HEK293 (cell line): ENCODE measurements at regions not wholly inside any gene's neighbourhood (a gene's known extent, or its start where the extent isn't known, plus 50 kb on each side); places are given as distances from the start of the nearest gene placed in this dataset.

Experiments
- CTCF ChIA-PET: fragments of 350-600 bp; formaldehyde crosslinking; extraction: SDS; loops from one replicate; lab custom pipeline; 2021; ENCODE audit warnings: antibody characterized with exemption; lab: Yijun Ruan, JAX
- POLR2A ChIA-PET: fragments of 300-600 bp; formaldehyde crosslinking; extraction: SDS; loops from one replicate; lab custom pipeline; 2020; ENCODE audit warnings: antibody characterized with exemption, inconsistent platforms; lab: Yijun Ruan, JAX
- H3K27ac ChIP-seq: fragments of 200-500 bp; sonication (Bioruptor generic); 2 replicates; pipeline ENCODE4 v1.5.1; 2014; ENCODE audit warnings: low read depth, low read length, control low read depth, inconsistent platforms; ENCODE audit errors: extremely low read depth
- H3K36me3 ChIP-seq, 2 experiments: fragments of 200-500 bp in 1 of 2; sonication (Bioruptor generic) in 1 of 2; 1 replicate in 1 of 2; 2 replicates in 1 of 2; pipeline ENCODE4 v1.5.1; 2014 to 2017; ENCODE audit warnings: inconsistent platforms in 2 of 2, low read length in 2 of 2; ENCODE audit not compliant: control insufficient read depth in 2 of 2, insufficient read depth in 1 of 2
- H3K4me1 ChIP-seq: fragments of 200-500 bp; sonication (Bioruptor generic); 2 replicates; pipeline ENCODE4 v1.5.1; 2014; ENCODE audit warnings: mild to moderate bottlenecking, low read length, inconsistent platforms; ENCODE audit not compliant: control insufficient read depth, insufficient read depth
- H3K4me3 ChIP-seq: 2 replicates; pipeline ENCODE4 v1.5.1; 2011; ENCODE audit warnings: low read depth, mild to moderate bottlenecking, control low read depth, low read length, moderate library complexity
- H3K9me3 ChIP-seq: fragments of 200-500 bp; sonication (Bioruptor generic); 2 replicates; pipeline ENCODE4 v1.5.1; 2014; ENCODE audit warnings: low read depth, low read length, inconsistent platforms; ENCODE audit not compliant: control insufficient read depth, insufficient read depth
- ATF2 ChIP-seq: fragments of 450-650 bp; formaldehyde crosslinking; IDR thresholded peaks from 2 replicates; pipeline ENCODE4 v1.5.1; 2016; ENCODE audit warnings: missing biosample characterization, missing genetic modification characterization, low read depth
- EGR2 ChIP-seq: fragments of 450-650 bp; formaldehyde crosslinking; IDR thresholded peaks from 2 replicates; pipeline ENCODE4 v1.5.1; 2016; ENCODE audit warnings: low read depth, missing biosample characterization, missing genetic modification characterization
- FEZF1 ChIP-seq: fragments of 450-650 bp; formaldehyde crosslinking; IDR thresholded peaks from 2 replicates; pipeline ENCODE4 v1.5.1; 2016; ENCODE audit warnings: missing biosample characterization, missing genetic modification characterization
- KLF10 ChIP-seq: fragments of 450-650 bp; IDR thresholded peaks from 2 replicates; pipeline ENCODE4 v1.5.1; 2018; ENCODE audit warnings: missing biosample characterization, mild to moderate bottlenecking, missing genetic modification characterization
- MZF1 ChIP-seq: fragments of 450-650 bp; formaldehyde crosslinking; IDR thresholded peaks from 2 replicates; pipeline ENCODE4 v1.5.1; 2017; ENCODE audit warnings: missing biosample characterization, missing genetic modification characterization, borderline replicate concordance
- PRDM1 ChIP-seq: fragments of 450-650 bp; formaldehyde crosslinking; IDR thresholded peaks from 2 replicates; pipeline ENCODE4; 2016; ENCODE audit warnings: missing biosample characterization, missing genetic modification characterization
- PRDM6 ChIP-seq: fragments of 450-650 bp; formaldehyde crosslinking; IDR thresholded peaks from 2 replicates; pipeline ENCODE4 v1.5.1; 2017; ENCODE audit warnings: missing biosample characterization, missing genetic modification characterization
- RBAK ChIP-seq: fragments of 450-650 bp; formaldehyde crosslinking; IDR thresholded peaks from 2 replicates; pipeline ENCODE4 v1.5.1; 2016; ENCODE audit warnings: missing biosample characterization, missing genetic modification characterization
- REPIN1 ChIP-seq: fragments of 450-650 bp; formaldehyde crosslinking; IDR thresholded peaks from 2 replicates; pipeline ENCODE4 v1.5.1; 2017; ENCODE audit warnings: missing biosample characterization, missing genetic modification characterization, low read depth
- TRIM28 ChIP-seq: IDR thresholded peaks from 2 replicates; pipeline ENCODE4 v1.6.1; 2011; ENCODE audit warnings: low read length, control low read depth, borderline replicate concordance
- ZBTB20 ChIP-seq: fragments of 450-650 bp; formaldehyde crosslinking; IDR thresholded peaks from 2 replicates; pipeline ENCODE4 v1.5.1; 2016; ENCODE audit warnings: missing biosample characterization, missing genetic modification characterization
- ZFP41 ChIP-seq: fragments of 450-650 bp; formaldehyde crosslinking; IDR thresholded peaks from 2 replicates; pipeline ENCODE4 v1.5.1; 2016; ENCODE audit warnings: missing biosample characterization, missing genetic modification characterization, borderline replicate concordance
- ZNF202 ChIP-seq: fragments of 450-650 bp; formaldehyde crosslinking; IDR thresholded peaks from 2 replicates; pipeline ENCODE4 v1.5.1; 2016; ENCODE audit warnings: missing biosample characterization, missing genetic modification characterization, borderline replicate concordance
- ZNF302 ChIP-seq: fragments of 450-650 bp; formaldehyde crosslinking; IDR thresholded peaks from 2 replicates; pipeline ENCODE4 v1.5.1; 2016; ENCODE audit warnings: missing biosample characterization, missing genetic modification characterization, low read depth
- ZNF510 ChIP-seq: fragments of 450-650 bp; formaldehyde crosslinking; IDR thresholded peaks from 2 replicates; pipeline ENCODE4 v1.5.1; 2018; ENCODE audit warnings: mild to moderate bottlenecking, missing genetic modification characterization, missing biosample characterization; ENCODE audit not compliant: insufficient replicate concordance
- ZNF558 ChIP-seq: fragments of 450-650 bp; formaldehyde crosslinking; IDR thresholded peaks from 2 replicates; pipeline ENCODE4 v1.5.1; 2016; ENCODE audit warnings: missing biosample characterization, missing genetic modification characterization
- ZNF561 ChIP-seq: fragments of 450-650 bp; IDR thresholded peaks from 2 replicates; pipeline ENCODE4 v1.5.1; 2018; ENCODE audit warnings: missing biosample characterization, missing genetic modification characterization, borderline replicate concordance
- ZNF621 ChIP-seq: fragments of 450-650 bp; formaldehyde crosslinking; IDR thresholded peaks from 2 replicates; pipeline ENCODE4 v1.5.1; 2017; ENCODE audit warnings: missing biosample characterization, missing genetic modification characterization
- ZNF626 ChIP-seq: fragments of 450-650 bp; sonication (Bioruptor Pico); formaldehyde crosslinking; IDR thresholded peaks from 2 replicates; pipeline ENCODE4 v1.5.1; 2018; ENCODE audit warnings: missing biosample characterization, missing genetic modification characterization, inconsistent platforms
- ZNF645 ChIP-seq: fragments of 450-650 bp; formaldehyde crosslinking; IDR thresholded peaks from 2 replicates; pipeline ENCODE4; 2016; ENCODE audit warnings: missing biosample characterization, missing genetic modification characterization
- ZNF658 ChIP-seq: fragments of 450-650 bp; formaldehyde crosslinking; IDR thresholded peaks from 2 replicates; pipeline ENCODE4; 2016; ENCODE audit warnings: missing biosample characterization, missing genetic modification characterization
- ZNF830 ChIP-seq: fragments of 450-650 bp; IDR thresholded peaks from 2 replicates; pipeline ENCODE4 v1.5.0; 2018; ENCODE audit warnings: missing biosample characterization, missing genetic modification characterization, low read depth, mild to moderate bottlenecking, moderate library complexity
- ZNF843 ChIP-seq: fragments of 450-650 bp; formaldehyde crosslinking; IDR thresholded peaks from 2 replicates; pipeline ENCODE4 v1.5.1; 2016; ENCODE audit warnings: missing biosample characterization, missing genetic modification characterization
- ZSCAN30 ChIP-seq: fragments of 450-650 bp; IDR thresholded peaks from 2 replicates; pipeline ENCODE4 v1.5.1; 2018; ENCODE audit warnings: missing biosample characterization, mild to moderate bottlenecking, missing genetic modification characterization, moderate library complexity
- ZXDB ChIP-seq: fragments of 450-650 bp; formaldehyde crosslinking; IDR thresholded peaks from 2 replicates; pipeline ENCODE4 v1.5.1; 2016; ENCODE audit warnings: missing biosample characterization, missing genetic modification characterization
- TF ChIP-seq, protein P1 (sequence below): fragments of 450-650 bp; formaldehyde crosslinking; IDR thresholded peaks from 2 replicates; pipeline ENCODE4 v1.5.1; 2016; ENCODE audit warnings: missing biosample characterization, missing genetic modification characterization
- TF ChIP-seq, protein P2 (sequence below): fragments of 450-650 bp; formaldehyde crosslinking; IDR thresholded peaks from 2 replicates; pipeline ENCODE4 v1.5.1; 2016; ENCODE audit warnings: missing biosample characterization, missing genetic modification characterization

GRCh38 chr1:79255421-79255820 lies 248.9 kb upstream of the ADGRL4 start:
- POLR2A ChIA-PET = no interaction called here
- Histone ChIP-seq H3K27ac (no peak overlapping the region), H3K4me1 (no peaks in the 10 kb centered on the region), H3K9me3 (no peaks in the 10 kb centered on the region), H3K4me3 (no peak overlapping the region), H3K36me3 (no peaks in the 10 kb centered on the region)
- CTCF ChIA-PET = no interaction called here
- no peak for TF ChIP-seq ATF2 (tag by site-specific recombination)
- TF ChIP-seq, protein P1, sequence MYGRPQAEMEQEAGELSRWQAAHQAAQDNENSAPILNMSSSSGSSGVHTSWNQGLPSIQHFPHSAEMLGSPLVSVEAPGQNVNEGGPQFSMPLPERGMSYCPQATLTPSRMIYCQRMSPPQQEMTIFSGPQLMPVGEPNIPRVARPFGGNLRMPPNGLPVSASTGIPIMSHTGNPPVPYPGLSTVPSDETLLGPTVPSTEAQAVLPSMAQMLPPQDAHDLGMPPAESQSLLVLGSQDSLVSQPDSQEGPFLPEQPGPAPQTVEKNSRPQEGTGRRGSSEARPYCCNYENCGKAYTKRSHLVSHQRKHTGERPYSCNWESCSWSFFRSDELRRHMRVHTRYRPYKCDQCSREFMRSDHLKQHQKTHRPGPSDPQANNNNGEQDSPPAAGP = no peak
- TF ChIP-seq EGR2 (tag by site-specific recombination) = no peak
- TF ChIP-seq ZFP41 = no peak
- no peak for TF ChIP-seq ZNF626 (tag by site-specific recombination)
- TF ChIP-seq PRDM1 (tag by site-specific recombination) = no peak
- no peak for TF ChIP-seq ZNF510
- TF ChIP-seq ZNF558 (tag by site-specific recombination) = no peak
- TF ChIP-seq ZNF658 (tag by site-specific recombination) = no peak
- TF ChIP-seq ZBTB20 (tag by site-specific recombination) = no peak
- no peak for TF ChIP-seq FEZF1 (tag by site-specific recombination)
- no peak for TF ChIP-seq ZSCAN30 (tag by site-specific recombination)
- TF ChIP-seq RBAK (tag by site-specific recombination) = no peak
- TF ChIP-seq ZNF202 = no peak
- TF ChIP-seq ZNF645 (tag by site-specific recombination) = no peak

- Histone ChIP-seq H3K4me3 (no peak overlapping the region), H3K4me1 (no peaks in the 10 kb centered on the region), H3K36me3 (no peaks in the 10 kb centered on the region), H3K27ac (no peak overlapping the region), H3K9me3 (no peaks in the 10 kb centered on the region)
- ChIA-PET CTCF (no interaction called here), POLR2A (no interaction called here)
- TF ChIP-seq, protein P2, sequence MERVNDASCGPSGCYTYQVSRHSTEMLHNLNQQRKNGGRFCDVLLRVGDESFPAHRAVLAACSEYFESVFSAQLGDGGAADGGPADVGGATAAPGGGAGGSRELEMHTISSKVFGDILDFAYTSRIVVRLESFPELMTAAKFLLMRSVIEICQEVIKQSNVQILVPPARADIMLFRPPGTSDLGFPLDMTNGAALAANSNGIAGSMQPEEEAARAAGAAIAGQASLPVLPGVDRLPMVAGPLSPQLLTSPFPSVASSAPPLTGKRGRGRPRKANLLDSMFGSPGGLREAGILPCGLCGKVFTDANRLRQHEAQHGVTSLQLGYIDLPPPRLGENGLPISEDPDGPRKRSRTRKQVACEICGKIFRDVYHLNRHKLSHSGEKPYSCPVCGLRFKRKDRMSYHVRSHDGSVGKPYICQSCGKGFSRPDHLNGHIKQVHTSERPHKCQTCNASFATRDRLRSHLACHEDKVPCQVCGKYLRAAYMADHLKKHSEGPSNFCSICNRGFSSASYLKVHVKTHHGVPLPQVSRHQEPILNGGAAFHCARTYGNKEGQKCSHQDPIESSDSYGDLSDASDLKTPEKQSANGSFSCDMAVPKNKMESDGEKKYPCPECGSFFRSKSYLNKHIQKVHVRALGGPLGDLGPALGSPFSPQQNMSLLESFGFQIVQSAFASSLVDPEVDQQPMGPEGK (tag by site-specific recombination) = no peak
- TF ChIP-seq TRIM28 = no peak
- TF ChIP-seq REPIN1 (tag by site-specific recombination) = no peak
- no peak for TF ChIP-seq ZNF561 (tag by site-specific recombination)
- no peak for TF ChIP-seq PRDM6 (tag by site-specific recombination)
- no peak for TF ChIP-seq ZNF843 (tag by site-specific recombination)
- no peak for TF ChIP-seq ZNF621
- no peak for TF ChIP-seq KLF10 (tag by site-specific recombination)
- no peak for TF ChIP-seq ZNF830 (tag by site-specific recombination)
- TF ChIP-seq MZF1 (tag by site-specific recombination) = no peak
- no peak for TF ChIP-seq ZXDB (tag by site-specific recombination)
- no peak for TF ChIP-seq ZNF302 (tag by site-specific recombination)
Observed at GRCh38 chr1:79252598-79252997, 246.1 kb upstream of the ADGRL4 start.
